ENCODE measurements at regions not wholly inside any gene's neighbourhood (a gene's known extent, or its start where the extent isn't known, plus 50 kb on each side); places are given as distances from the start of the nearest gene placed in this dataset.
A peak's percentile ranks its signal among the peaks of the same experiment; 100 is the strongest.

DNA sequence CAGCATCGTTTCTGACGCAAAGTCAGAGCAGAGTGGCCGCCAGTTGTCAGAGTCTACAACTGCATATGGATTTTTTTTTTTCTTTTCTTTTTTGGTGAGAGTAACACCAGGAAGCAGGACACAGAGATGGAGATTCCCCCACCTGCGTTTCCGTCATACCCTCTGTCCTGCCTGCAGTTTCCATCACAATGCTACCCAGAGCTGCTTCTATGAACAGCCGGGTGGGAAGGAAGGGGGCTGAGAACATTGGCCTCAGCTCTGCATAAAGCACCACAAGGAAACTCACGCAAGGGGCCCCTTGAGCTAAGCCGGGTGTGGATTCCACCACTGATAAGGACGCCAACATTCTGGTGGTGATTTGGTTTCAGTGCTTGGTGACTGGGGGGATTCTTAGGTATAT lies 183.5 kb upstream of the AFDN start:
- no peak for DNase-seq

DNA sequence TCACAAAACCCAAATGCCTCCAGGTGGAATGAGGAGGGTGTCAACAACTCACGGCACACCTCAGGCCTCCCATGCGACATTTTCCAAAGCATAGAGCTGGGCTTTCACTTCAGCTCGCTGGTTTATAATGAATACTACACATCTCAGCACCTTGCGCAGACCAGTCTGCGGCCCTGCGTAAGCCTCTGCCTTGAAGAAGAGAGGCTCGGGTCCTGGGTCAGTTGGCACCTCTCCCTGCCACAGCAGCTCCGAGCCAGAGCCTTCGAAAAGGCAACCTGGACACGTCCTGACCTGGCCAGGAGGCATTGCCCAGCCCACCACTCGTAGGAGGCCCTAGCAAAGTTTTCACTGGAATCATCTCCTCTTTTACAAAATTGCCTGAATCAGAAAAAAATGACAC lies 183.0 kb upstream of the AFDN start:
- DNase-seq: no peak

DNA sequence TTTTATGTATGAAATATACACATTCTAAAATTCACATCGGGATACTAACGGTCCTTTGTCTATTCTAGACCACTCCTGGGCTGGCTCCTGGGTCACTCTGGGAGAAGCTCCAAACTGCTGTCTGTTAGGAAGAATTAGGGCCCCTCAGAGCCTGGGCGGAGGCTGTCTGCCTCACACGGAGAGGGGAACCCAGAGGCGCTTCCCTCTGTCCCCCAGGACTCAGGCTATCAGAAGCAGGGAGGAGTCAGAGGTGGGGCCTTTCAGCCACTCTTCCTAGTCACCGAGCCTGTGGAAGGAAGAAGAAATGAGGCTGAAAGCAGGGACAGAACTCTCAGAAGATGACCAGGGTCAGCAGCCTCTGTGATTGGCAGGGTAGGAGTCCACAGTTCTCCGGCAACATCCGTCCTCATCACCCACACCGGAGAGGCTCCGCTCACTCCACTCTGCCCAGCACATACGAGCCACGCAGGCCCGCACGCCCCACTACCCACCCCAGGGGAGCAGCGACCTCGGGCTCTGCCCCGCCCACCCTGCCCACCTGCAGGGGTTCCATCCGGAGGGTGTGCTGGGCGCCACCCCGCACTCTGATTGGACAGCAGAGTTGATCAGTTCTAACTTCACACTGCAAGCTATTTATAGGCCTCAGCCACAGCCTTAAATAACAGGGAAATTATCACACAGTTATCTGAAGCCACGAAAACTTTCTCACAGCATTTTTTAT lies 182.1 kb upstream of the AFDN start:
- DNase-seq: no peak

DNA sequence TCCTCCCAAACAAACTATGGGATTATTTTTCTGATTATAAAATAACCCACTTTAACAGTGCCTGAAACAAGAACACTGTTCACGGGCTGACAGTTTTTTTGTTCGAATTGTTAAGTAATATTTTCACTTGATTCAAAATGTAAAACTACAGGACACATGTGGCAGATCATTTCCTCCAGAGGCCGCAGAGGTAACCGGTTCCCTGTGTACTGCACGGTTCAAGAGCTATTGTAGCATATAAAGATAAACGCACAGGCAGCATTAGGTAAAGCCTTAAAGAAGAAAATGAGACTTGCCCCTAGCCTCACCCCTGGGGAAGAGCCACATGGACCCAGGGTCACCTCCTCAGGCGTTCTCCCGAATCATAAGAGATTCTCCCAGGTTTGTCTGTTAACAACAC lies 181.3 kb upstream of the AFDN start:
- no peak for DNase-seq

DNA sequence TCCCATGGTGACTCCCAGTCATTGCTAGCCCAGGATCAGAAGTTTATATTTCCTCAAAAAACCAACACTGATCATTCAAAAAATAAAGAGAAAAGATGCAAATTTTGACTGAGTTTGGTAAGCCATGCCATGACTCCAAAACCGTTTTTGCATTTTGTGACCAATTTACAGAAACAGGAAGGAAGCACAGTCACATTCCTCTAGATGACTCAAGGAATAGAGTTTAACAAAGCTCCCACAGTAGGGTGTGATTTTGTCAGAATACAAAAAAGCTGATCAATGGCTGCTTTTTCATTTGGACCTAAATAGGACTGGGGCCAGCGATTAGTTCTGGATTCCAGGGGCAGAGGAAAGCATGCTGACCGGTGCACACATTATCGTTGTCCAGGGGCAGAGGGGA lies 179.4 kb upstream of the AFDN start:
- DNase-seq: no peak

DNA sequence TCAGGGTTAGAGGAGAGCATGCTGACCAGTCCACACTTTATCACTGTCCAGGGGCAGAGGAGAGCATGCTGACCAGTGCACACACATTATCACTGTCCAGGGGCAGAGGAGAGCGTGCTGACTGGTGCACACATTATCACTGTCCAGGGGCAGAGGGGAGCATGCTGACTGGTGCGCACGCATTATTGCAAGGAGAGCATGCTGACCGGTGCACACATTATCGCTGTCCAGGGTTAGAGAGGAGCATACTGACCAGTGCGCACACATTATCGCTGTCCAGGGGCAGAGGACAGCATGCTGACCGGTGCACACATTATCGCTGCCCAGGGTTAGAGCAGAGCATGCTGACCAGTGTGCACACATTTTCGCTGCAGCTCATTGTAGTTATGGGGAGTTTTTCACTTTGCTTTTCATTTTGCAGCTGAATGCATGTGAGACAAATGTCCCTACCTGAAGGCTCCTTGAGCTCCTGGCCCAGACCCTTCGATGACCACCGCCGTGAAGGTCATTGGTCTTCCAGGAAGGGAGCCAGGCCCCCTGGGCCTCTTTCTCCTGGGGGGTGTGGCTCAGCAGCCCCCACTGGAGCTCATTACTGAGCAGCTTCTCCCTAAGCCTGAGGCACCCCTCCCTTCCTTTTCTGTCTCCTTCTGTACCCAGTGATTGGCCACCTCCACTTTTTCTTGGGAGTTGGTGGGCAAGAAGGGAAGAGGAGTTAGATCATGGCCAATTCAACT lies 178.8 kb upstream of the AFDN start:
- no peak for DNase-seq

DNA sequence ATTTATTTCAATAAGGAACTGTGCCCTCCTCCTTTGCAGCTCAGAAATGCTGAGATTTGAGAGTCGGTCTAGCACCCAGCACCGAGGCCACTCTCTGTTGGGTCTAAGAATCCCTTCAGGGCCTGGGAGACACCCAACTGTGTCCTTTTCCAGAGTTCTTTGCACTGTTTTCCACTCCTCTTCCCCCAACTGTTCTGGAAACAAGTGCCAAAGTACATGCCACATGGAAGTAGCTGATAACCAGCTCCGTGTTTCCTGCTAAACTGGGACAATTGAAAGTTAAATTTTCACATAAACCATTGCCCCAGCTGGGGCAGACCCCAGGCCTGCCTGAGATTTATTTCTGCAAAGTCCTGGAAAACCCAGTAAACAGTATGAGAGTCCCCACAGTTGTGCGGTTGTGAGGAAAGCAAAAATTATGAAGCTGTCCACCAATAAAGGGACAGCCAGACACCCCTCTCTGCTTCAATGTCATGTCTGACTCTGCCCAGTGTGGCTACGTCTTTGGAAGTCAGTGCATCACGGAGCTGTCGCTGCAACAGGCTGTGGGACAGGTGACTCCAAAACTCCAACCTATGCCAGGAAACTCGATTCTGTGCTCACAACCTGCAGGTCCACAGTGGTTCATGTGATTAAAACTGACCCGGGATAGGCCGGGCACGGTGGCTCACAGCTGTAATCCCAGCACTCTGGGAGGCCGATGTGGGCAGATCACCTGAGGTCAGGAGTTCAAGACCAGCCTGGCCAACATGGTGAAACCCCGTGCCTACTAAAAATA lies 178.0 kb upstream of the AFDN start:
- no peak for DNase-seq

DNA sequence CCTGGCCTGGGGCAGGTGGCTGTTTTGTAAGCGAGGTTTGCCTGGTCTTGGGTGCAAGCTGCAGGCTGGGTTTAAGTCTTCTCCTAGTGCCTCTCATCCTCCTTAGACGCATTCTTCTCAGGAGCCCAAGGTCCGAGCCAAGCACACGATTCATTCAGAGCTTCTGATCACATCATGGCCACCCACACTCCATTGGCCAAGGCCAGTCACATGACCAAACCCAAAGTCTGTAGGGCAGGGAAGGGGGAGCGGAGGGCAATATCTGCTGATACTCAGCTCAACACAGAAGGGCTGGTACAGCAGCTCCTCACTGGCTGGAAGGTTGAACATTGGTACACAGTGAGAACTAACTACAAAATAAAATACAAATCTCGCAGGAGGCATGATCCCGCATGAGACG lies 177.2 kb upstream of the AFDN start:
- no peak for DNase-seq

DNA sequence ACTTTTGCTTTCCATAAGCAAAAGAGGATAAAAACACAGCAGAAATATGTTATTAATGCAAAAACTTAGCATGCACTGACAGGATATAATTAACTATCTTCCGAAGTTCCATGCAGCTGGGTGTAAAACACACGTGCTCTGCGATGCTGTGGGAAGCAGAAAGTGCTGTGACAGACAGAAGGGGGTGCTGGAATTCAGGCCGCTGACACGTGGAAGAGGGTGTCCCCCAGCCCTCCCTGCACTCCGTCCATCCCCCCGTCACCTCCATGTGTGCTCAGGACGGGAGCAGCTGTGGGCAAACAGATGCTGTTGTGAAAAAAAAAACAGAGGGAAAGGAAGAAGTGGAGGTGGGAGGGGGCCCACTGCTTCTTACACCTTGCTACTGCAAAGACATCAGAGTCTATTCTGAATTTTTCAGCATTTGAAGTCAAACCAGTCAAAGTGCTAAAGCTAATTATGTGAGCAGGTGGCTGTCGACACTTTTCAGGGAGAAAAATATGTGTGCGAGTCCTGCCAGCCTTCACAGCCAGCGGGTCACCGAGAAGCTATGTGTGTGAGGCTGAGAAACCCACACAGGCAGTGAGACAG lies 175.9 kb upstream of the AFDN start:
- peak; percentile 16 for DNase-seq

DNA sequence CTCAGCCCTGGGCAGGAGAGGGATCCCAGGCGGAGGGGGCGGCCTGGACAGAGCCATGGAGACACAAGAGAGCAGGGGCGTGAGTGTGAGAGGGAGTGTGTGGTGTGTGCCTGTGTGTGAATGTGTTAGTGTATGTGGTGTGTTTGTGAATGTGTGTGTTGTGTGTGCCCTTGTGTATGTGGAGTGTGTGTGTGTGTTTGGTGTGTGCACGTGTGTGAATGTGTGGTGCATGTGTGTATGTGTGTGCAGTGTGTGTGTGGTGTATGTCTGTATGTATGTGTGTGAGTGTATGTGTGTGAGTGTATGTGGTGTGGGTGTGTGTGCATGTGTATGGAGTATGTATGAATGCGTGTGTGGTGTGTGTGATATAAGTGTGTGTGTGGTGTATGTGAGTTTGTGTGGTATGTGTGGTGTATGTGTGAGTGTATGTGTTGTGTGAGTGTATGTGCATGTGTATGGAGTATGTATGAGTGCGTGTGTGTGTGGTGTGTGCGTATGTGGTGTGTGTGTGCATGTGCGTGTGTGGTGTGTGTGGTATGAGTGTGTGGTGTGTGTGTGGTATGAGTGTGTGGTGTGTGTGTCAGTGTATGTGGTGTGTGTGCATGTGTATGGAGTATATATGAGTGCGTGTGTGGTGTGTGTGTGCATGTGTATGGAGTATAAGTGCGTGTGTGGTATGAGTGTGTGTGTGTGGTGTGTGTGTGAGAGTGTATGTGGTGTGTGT lies 175.2 kb upstream of the AFDN start:
- DNase-seq: no peak

DNA sequence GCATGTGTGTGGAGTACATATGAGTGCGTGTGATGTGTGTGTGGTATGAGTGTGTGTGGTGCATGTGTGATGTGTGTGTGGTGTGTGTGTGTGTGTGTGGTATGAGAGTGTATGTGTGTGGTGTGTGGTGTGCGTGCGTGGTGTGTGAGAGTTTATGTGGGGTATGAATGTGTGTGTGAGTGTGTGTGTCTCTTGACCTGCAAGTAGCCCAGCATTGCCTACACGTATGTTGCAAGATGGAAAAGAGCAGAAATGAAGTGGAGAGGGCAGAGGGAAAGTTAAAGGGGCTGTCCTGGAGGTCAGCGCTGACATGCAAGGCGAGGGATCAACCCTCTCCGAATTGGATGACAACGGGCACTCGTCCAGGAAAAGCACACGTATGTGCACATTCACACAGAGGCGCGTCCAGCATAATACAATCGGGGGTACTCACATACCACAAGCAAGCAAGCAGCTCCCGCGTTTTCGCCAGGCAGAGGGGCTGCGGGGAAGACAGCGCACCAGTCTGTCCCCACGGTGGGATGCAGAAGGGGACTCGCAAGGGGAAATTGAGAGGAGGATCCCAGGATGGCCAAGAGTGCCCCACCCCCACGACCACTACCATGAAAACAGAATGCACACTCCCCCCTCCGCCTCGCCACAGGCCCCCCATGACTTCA lies 174.5 kb upstream of the AFDN start:
- DNase-seq: no peak

DNA sequence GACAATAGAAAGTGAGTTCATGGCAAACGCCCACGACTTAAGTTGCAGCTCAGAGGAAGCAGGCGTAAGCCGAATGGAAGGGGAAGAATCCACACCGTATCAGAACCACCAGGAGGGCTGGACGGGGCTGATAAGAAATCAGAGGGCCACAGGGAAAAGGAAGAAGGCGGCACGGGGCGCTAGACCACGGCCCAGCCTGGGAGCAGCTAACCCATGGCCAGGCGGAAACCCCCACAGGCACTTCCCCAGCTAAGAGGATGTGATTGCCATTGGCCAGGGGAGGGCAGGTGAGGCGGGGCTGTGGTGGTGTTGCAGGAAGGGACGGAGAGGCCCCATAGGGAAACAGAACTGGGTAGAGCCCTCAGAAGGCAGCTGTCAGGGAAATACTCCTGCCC lies 174.0 kb upstream of the AFDN start:
- no peak for DNase-seq

DNA sequence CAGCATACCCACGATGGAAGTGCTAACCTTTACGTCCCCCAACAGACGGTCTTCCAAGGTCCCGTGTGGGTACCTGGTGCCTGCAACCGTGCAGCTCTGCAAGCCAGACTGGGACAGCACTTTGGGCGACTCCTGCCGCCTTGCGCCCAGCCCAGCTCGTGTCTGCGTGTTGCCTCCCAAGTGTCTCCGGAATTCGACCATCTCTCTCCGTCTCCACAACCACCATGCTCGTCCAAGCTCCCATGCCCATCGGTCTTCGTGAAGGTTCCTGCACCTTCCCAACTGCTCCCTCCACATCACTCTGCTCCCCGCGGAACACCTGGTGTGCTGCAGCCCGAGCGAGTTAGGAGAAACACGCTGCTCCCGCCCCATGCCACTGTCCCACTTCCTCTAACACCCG lies 173.2 kb upstream of the AFDN start:
- DNase-seq: no peak

DNA sequence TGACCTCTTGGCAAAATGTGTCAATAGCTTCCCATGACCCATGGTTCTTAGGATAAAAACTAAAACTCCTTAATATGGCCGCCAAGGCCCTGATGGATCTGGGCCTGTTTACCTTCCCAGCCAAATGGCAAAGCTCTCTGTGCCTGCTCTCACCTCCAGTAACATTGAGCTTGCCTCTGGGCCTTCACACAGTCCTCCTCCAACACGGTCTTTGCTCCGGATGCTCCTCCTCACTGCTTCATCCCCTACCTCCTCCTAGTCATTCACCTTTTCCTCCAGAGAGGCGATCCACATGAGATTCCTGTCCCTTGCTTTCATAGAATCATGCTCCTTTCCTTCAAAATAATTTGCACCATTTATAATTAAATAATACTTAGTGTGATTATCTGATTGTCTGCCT lies 172.3 kb upstream of the AFDN start:
- DNase-seq: no peak

DNA sequence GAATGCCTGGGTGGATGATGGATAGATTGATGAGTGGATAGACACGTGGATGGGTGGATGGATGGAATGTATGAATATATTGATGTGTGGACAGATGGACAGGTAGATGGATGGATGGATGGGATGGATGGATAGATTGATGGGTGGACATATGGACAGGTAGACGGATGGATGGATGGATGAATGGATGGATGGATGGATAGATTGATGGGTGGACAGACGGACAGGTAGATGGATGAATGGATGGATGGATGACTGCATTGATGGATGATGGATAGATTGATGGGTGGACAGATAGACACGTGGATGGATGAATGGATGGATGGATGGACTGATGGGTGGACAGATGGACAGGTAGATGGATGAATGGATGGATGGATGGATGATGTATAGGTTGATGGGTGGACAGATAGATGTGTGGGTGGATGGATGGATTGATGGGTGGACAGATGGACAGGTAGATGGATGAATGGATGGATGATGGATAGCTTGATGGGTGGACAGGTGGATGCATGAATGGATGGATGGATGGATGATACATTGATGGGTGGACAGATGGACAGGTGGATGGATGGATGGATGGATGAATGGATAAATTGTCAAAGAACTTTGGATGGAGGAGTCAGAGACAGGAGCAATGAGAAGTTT lies 171.4 kb upstream of the AFDN start:
- DNase-seq: no peak

DNA sequence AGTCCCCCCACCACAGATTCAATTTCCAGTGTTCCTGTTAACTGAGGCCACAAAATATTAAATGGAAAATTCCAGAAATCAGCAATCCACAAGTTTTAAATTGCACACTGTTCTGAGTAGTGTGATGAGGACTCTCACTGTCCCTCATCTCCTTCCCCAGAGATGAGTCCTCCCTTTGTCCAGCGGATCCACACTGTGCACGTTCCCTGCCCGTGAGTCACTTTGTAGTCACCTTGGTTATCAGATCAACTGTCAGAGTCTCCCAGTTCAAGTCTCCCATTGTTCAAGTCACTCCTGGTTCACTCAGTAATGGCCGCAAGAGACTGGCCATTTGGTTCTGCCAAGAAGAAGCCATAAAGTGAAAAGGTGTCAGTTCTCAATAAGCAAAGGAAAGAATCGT lies 168.6 kb upstream of the AFDN start:
- no peak for DNase-seq

DNA sequence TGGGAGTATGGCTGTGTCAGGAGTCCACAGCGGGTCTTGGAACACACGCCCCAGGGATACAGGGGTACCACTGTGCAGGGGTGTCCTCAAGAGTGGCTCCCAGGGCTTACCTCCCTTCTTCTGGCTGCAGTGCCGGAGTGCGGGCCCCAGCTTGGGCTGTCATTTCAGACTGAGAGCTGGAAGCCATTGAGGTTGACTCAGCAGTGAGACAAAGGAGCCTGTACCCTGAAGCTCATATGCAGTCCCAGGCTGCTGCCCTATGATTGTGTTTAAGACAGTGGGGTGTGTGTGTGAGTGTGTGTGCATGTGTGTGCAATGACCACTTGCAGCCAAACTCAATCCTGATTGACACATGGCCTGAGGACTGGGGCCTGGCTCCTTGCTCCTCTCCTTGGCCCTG lies 167.7 kb upstream of the AFDN start:
- DNase-seq: no peak

DNA sequence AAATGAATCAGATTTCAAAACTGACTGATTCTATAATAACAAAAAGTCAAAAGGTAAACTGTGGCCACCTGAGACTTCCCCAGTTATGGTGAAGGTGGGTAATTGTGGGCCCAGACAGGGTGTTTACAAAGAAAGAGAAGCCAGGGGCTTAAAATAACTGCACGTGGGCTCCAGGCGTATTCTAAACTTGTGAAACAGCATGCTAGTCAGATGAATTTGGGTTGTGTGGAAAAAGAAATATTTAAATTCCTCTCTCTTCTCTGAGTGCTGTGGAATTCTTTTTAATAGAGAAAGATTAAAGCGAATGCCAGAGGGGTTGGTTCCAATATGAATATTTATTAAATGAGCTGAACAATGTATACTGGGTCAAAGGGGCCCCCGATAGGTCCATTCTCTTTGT lies 166.3 kb upstream of the AFDN start:
- DNase-seq: no peak

DNA sequence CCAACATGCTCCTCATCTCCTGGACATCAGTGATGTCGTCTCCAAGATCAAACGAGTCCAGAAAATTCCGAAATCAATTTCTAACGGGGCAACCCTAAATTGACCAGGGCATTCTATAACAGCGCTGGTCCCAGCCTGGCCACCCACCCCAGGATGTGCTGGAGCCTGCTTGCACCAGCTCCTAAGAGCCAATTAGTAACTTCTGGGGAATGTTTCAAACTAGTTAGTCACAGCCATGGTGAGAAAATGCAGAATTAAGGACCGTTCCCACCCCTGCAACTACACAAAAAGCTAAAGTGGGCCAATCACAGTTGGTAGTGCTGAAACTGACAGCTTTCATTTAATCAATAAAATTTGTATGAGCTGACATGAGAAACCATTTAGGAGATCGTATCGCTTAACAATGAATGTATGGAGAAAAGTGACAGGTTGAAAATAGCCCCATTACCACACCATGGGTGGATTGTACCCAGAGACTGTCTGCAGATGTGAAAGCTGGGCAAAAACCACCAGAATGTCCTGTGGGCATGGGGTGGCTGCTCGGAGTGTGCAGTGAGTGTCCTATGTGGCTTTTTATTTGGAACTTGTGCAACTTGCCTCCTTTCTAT lies 165.7 kb upstream of the AFDN start:
- DNase-seq: no peak

DNA sequence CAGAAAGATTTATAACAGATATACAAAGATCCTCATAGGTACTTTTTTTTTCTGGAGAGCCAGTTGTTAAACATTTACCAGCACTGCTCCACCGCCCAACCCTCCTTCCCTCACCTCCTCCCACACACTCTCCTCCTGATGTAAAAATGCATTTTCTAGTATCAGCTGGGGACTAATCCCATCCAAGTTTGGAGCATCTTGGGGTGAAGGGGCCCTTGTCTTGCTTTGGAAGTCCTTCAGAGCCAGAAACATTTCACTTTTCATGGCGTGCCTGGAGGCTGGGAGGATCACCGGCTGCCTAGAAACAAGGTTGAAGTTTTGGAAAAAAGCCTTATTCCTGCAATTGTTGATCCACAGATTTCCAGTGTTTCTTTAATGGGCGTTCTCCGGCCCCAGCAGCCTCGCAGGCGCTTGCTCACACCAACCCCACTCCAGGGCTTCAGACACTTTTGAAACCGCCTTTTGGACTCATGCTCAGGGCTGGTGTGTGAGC lies 165.1 kb upstream of the AFDN start:
- no peak for DNase-seq
